SKM-1 treated with dmso at 0.1 percent for 144 hours (cell line): ENCODE measurements at regions not wholly inside any gene's neighbourhood (a gene's known extent, or its start where the extent isn't known, plus 50 kb on each side); places are given as distances from the start of the nearest gene placed in this dataset.

ENCODE experiments used
- DNase-seq: peaks from one replicate; lab custom pipeline; 2025; ENCODE audit not compliant: unreplicated experiment; lab: John Stamatoyannopoulos, UW

DNA sequence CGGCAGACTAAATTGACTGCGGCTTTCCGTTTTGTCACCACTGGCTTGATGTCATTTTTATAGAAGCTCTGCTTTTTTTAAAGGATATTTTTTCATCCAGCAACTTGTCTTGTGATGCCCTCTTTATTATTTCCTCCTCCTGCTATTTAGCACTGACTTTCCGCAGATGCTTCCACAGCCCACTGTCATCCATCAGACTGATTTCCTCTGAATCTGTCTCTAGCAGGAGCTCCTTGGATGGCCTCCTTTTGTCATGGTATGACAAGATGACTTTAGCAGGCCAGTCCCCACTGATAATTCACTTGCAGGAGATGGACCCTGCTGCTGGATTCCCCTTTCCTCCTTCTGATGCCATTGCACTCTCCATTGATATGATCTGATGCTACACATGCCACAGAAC lies 454.6 kb downstream of the TSN start:
- DNase-seq, result no peak

DNA sequence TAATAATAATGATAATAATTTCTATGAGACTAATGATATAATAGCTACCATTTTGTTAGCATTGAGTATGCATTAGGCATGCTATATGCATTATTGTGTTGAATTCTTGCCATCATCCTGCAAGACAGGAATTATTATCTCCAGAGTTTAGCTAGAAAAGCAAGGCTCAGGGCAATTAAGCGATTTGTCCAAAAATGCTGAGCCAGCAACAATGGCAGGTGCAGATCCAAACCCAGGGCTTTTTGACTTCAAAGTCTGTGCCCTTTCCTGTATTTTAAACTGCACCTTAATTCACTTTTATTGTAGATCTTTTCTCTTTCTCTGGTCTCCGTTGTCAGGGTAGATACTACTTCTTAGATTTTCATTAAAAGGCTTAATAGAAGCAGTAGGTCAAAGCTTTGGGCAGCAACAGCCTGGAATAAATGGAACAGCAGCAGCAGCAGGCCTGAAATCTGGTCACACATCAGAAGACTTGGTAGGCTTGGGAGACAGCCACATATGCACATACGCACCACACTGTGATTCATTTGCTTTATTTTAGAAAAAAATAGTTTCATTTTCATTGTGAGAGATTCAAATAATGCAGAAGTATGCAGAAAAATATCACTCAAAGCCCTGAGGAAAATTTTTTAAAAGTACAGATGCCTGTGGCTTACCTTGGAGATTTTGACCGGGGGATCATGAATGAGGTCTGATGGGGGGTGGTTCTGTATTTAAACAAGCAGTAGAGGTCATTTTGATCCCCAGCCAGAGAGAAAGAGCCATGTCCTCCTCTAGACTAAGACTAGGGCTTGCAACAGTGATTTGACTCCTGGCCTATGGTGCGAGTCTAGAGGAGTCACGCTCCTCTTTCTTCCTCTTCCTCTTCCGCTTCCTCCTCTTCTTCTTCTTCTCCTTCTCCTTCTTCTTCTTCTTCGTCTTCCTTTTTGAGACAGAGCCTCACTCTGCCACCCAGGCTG lies 455.7 kb downstream of the TSN start:
- DNase-seq, result no peak

GRCh38 chr2:122213312-122213711 lies 457.9 kb downstream of the TSN start:
- no peak for DNase-seq

DNA sequence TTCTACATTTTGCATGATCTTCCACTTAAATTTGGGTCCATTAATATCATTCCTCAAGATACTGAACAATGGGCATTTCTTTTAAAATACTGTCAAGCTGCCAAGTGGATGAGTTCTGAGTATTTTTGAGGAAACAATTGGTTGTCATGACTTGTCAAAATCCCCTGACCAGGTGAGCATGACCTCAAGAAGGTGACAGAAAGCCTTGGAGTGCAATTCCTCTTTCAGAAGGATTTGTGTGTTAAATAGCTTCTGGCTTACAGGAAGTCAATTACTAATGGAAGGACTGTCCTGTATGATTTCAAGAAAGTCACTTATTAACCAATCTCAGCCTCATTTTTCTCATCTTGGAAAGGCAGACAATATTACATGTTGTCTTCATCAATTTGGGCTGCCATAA lies 460.6 kb downstream of the TSN start:
- no peak for DNase-seq

DNA sequence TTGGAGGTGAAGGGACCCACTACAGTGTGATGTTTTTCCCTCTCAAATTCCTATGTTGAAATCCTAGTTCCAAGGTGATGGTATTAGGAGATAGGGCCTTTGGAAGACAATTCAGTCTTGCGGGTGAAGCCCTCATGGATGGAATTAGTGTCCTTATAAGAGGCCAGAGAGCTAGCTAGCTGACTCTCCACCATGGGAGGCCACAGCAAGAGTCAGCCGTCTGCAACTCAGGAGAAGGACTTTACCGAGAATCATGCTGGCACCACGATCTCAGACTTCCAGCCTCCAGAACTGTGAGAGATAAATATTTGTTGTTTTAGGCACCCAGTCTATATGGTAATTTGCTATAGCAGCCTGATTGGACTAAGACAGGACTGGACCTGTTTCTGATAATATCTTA lies 461.4 kb downstream of the TSN start:
- DNase-seq, result no peak

GRCh38 chr2:122218596-122218995 lies 463.1 kb downstream of the TSN start:
- no peak for DNase-seq

DNA sequence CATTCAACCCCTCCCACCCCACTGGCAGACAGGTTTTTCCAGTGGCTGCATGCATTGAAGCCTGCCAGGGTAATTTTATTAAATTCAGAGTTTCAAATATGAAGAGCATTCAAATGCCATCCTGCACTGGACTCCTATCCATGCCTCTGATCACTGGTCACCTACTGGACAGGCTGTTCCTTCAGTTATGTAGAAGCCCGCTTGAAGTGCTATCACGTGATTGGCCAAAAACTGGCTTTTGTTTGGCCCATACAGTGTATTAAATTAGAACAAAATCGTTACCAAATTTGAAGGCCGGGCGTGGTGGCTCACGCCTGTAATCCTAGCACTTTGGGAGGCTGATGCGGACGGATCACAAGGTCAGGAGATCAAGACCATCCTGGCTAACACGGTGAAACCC lies 464.1 kb downstream of the TSN start:
- DNase-seq, result no peak

DNA sequence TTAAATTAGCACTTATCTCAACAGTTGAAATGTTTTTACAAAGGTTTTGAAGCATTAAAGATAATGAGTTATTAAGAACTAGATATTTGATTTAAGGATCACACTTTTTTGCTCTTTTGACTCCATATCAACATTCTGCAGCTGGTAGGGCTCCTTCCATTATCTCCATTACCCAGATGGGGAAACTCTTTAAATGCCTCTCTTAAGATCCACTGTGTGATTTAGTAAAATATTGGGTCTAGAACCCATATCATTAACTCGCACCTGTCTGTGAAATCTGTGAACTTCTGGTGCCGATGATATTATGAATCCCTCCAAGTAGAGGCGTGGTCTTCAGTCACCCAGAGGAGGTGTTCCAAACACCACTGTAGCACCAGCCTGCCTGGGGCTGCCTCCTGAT lies 466.2 kb downstream of the TSN start:
- no peak for DNase-seq

- DNase-seq, result no peak
Measured at GRCh38 chr2:122231296-122231695, 475.8 kb downstream of the TSN start.

DNA sequence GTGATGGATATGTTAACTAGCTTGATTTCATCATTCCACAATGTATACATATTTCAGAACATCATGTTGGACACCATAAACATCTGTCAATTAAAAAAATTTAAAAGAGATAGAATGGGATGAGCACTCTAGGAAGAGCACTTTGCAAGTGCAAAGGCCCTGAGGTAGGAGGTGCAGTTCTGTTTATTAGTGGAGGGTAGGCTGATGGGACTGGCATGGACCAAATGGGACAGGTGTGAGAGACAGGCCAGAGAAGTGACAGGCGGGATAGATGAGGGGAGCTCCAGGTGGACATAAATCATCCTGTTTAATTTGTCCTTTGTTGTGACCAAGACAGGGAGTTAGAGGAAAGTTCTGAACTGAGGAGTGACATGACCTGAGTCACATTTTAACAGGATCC lies 477.9 kb downstream of the TSN start:
- DNase-seq, result no peak

GRCh38 chr2:122236152-122236874 lies 480.9 kb downstream of the TSN start:
- no peak for DNase-seq

GRCh38 chr2:122236925-122237324 lies 481.5 kb downstream of the TSN start:
- DNase-seq, result no peak

- no peak for DNase-seq
Measured at GRCh38 chr2:122237450-122237849, 482.0 kb downstream of the TSN start.

DNA sequence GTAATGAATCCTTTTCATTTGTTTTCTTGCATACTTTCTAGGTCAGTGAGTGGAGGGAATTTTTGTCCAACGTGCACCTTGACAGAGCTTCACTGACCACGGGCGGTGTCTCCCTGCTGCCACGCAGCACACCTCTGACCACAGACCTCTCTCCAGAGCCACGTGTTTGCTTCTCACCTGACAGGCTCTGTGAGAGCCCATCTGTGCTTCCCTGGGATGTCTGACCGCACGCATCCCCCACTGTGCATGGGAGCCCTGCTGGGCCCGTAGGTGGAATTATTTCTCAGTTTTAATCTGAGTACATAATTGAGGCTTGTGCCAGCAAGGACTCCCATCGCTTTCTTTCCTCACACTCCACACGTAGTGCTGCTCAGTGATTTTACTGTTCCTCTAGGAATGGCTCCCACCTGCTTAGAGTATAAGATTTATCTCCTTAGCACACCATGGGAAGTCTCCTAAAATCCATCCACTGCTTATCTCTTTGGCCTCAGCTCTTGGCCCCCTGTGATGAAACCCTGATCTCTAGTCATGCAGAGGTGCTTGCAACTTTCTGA lies 482.6 kb downstream of the TSN start:
- DNase-seq, result no peak

GRCh38 chr2:122239440-122239839 lies 484.0 kb downstream of the TSN start:
- DNase-seq, result no peak

DNA sequence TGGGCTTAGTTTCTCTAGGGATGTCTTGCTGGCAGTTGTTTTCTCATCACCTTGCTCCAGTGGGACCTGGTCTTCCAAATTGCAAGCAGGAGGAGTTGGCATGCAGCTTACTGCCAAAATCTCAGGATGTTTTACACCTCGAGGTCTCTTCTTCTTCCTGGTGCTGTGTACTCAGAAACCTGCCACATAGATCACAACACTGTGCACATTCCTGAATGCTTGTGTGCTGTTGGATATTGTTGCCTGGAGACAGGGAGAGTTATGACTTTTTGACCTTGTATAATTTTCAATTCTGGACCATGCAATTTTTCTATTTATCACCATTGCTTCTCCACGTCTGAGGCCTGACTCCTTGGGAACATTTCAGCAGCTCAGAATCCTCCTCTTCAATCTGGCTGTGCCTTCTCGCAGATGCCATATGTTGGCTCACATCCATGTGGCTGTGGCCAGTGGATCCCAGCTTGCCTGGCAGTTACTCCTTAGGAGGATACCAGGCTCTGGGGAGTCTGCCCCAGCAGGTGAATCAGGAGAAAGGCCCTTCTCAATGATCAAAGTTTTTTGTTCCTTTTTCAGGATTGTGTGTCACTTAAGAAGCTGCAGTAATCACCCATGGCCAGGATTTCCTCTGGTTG lies 489.3 kb downstream of the TSN start:
- DNase-seq, result no peak

DNA sequence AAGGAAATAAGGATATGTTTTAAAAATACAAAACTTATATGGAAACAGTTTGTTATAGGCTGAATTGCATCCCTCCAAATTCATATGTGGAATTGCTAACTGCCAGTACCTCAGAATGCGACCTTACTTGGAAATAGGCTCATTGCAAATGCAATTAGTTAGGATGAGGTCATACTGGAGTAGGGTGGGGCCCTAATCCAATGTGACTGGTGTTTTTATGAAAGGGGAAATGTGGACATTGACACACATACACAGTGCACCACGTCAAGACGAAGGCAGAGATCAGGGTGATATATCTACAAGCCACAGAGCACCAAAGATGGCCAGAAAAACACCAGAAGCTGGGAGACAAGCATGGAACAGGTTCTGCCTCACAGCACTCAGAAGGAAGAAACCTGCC lies 494.2 kb downstream of the TSN start:
- no peak for DNase-seq

- DNase-seq, result no peak
Measured at GRCh38 chr2:122251158-122251557, 495.7 kb downstream of the TSN start.

DNA sequence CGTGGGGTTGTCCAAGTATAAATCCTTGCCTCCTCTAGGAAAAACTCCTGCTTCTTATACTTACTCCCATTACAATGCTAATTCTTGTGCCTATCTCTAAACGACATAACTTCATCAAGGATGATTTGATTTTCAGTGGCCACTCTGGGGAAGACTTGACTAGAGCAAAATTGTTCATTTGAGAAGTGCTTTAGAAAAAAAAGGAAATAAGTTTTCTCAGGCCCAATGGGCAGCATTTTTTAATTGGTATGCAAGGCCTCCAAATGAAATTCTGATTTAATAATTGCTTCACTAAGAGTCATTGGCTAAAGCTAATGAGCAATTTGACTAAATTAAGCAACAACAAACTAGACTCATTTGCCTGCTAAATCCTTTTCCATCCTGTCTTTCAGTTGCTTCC lies 496.1 kb downstream of the TSN start:
- DNase-seq, result no peak

DNA sequence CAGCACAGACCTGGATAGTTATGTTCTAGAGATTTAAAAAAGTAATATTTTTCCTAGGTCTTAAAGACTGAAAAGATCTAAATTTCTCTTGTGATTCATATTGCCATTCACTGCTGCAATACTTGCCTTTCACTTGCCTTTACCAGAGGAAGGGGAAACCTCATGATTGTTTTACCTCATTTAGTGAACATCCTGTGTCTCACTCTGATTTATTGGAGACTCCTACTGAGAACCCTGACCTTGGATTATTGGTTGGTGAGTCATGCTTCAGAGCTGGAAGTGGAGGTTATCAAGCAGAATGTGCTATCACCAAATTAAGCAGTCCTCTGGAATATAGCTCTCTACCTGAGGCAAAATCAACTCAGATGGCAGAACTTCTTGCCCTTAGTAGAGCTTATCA lies 500.5 kb downstream of the TSN start:
- DNase-seq, result no peak

- no peak for DNase-seq
Measured at GRCh38 chr2:122261911-122262310, 506.5 kb downstream of the TSN start.

- DNase-seq, result no peak
Measured at GRCh38 chr2:122263746-122264145, 508.3 kb downstream of the TSN start.
